ENCODE measurements at regions not wholly inside any gene's neighbourhood (a gene's known extent, or its start where the extent isn't known, plus 50 kb on each side); places are given as distances from the start of the nearest gene placed in this dataset.
"Not testable (repeated sequence)": the region's sequence is repeated elsewhere in the genome, so short reads cannot be mapped to it uniquely, and the experiment has no call there.

GRCh38 chr2:193505620-193506019 lies 1310.9 kb upstream of the TMEFF2 start:
- DNase-seq (ENCODE audit: low read depth in 2 of 2): no peak

GRCh38 chr2:193502363-193503035 lies 1307.8 kb upstream of the TMEFF2 start:
- no peak for DNase-seq (ENCODE audit: low read depth in 2 of 2)

DNA sequence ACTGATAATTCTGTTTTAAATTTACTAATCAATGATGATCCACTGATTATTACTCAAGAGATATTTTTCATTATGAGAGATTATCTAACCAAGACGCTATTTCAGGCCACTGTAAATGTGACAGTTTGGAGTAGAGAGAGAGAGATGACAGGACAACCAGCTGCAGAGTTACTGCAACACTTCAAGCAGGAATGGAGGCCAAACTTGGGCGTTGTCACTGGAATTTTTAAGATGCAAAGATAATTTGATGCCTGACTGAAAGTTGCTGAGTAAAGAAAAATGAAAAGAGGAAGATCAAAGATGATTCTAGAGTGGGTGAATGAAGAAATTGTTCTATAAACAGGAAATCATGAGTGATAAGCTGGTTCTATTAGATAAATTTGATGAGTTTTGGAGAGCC lies 1302.1 kb upstream of the TMEFF2 start:
- DNase-seq (ENCODE audit: low read depth in 2 of 2): no peak

- no peak for DNase-seq (ENCODE audit: low read depth in 2 of 2)
Measured at GRCh38 chr2:193482557-193482956, 1287.8 kb upstream of the TMEFF2 start.

GRCh38 chr2:193480187-193480586 lies 1285.5 kb upstream of the TMEFF2 start:
- DNase-seq (ENCODE audit: low read depth in 2 of 2): no peak

GRCh38 chr2:193476171-193476800 lies 1281.6 kb upstream of the TMEFF2 start:
- DNase-seq (ENCODE audit: low read depth in 2 of 2): no peak

DNA sequence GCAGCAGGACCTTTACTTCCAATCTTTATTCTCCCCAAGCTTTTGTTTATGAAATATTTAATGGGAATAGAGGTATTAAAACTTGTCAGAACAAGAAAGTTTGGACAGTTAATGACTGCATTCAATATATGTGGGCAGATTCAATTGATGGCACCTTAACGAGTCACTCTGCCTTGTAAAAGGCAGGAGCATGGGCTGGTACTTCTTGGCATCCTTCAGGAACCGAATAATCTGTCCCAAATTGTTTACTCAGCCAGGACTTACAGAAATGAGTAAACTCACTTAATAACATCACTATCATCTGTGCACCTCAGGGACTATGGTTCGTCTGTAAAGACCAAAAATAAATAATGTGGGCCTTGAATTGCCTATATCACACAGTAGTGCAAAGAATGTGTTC lies 1280.3 kb upstream of the TMEFF2 start:
- DNase-seq (ENCODE audit: low read depth in 2 of 2): no peak

DNA sequence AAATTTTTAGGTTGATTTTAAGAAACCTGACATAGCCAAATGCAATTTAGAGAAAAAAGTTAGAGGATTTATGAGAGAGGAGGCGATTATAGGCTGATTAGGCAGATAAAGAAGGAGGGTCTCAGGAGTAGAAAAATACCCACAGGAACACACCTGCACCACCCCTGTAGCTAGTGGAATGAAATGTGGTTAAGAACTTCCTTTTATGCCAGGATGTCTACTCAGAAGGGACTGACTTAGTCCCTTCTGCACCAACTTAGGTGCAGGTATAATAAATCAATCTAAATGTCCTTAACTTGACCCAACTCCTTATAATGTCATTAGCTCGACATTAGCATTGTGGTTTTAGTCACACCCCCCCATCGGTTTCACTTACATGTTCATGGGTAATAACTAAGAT lies 1274.5 kb upstream of the TMEFF2 start:
- DNase-seq (ENCODE audit: low read depth in 2 of 2): no peak

- DNase-seq (ENCODE audit: low read depth in 2 of 2): no peak
Measured at GRCh38 chr2:193467276-193467987, 1272.7 kb upstream of the TMEFF2 start.

DNA sequence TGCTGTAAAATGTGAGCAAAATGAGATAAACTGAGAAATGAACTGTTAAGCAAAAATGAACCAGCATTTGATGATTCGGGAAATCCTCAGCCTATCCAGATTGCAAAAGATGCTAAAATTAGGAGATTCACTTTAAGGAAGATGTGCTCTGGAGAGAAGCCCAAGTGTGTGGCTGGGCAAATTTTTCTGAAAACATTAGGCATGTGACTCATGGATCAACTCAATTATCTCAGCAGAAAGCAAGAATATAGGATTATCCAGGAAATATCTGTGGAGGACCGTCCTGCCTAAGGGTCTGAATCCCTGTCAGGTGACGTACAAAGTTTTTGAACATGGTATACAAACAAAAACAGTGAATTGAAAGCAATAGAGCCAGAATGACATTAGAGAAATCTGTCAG lies 1268.3 kb upstream of the TMEFF2 start:
- no peak for DNase-seq (ENCODE audit: low read depth in 2 of 2)

GRCh38 chr2:193462411-193462810 lies 1267.7 kb upstream of the TMEFF2 start:
- DNase-seq (ENCODE audit: low read depth in 2 of 2): no peak

GRCh38 chr2:193461431-193461934 lies 1266.8 kb upstream of the TMEFF2 start:
- DNase-seq (ENCODE audit: low read depth in 2 of 2): no peak

DNA sequence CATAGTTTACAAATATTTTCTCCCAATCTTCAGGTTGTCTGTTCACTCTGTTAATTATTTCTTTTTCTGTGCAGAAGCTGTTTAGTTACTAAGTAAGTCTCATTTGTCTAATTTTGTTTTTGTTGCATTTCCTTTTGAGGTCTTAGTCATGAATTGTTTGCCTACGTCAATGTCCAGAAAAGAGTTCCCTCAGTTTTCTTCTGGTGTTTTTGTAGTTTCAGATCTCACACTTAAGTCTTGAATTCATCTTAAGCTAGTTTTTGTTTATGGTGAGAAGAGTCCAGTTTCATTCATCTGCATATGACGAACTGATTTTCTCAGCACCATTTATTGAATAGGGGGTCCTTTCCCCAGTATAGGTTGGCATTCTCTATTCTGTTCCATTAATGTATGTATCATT lies 1252.2 kb upstream of the TMEFF2 start:
- DNase-seq (ENCODE audit: low read depth in 2 of 2): no peak

DNA sequence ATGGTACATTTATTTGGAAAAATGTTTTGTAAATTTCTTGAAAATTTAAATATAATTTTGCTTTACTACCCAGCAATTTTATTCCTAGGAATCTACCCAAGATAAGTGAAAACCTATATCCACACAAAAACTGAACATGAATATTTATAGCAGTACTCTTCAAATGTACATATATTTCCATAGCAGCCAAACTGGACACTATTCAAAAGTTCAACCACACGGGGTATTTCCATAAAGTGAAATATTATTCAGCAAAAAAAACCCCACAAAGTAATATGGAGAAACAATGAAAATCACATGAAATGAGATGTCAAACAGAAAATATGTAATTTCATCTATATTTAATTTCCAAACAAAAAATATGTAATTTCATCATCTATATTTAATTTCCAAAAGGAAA lies 1247.6 kb upstream of the TMEFF2 start:
- no peak for DNase-seq (ENCODE audit: low read depth in 2 of 2)

- DNase-seq (ENCODE audit: low read depth in 2 of 2): no peak
Measured at GRCh38 chr2:193428336-193428818, 1233.6 kb upstream of the TMEFF2 start.

DNA sequence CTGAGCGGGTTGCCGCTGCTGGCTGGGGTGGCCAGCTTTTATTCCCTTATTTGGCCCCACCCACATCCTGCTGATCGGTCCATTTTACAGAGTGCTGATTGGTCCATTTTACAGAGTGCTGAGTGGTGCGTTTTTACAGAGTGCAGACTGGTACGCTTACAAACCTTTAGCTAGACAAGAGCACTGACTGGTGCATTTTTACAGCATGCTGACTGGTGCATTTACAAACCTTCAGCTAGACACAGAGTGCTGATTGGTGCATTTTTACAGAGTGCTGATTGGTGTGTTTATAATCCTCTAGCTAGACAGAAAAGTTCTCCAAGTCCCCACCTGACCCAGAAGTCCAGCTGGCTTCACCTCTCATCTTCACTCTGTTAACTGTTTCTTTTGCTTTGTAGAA lies 1217.6 kb upstream of the TMEFF2 start:
- DNase-seq (ENCODE audit: low read depth in 2 of 2): not testable (repeated sequence)

GRCh38 chr2:193409951-193410350 lies 1215.2 kb upstream of the TMEFF2 start:
- DNase-seq (ENCODE audit: low read depth in 2 of 2): no peak

DNA sequence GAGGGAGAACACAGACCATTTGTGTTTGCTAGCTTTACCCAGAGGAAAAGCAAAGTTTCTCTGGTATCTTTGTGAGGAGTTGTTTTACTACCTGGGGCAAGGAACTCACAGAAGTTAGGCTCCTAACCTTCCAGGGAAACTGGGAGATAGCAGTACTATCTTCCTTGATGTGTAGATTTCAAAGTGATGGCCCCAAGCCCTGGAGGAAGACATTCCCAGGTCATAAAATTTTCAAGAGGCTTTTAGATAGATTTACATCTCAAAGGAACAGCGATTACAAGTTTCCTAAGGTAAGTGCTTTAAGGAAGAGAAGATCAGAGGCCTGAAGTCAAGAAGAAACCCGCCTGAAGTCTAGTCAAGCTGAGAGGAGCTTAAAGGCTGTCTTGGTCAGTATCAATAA lies 1187.8 kb upstream of the TMEFF2 start:
- no peak for DNase-seq (ENCODE audit: low read depth in 2 of 2)

DNA sequence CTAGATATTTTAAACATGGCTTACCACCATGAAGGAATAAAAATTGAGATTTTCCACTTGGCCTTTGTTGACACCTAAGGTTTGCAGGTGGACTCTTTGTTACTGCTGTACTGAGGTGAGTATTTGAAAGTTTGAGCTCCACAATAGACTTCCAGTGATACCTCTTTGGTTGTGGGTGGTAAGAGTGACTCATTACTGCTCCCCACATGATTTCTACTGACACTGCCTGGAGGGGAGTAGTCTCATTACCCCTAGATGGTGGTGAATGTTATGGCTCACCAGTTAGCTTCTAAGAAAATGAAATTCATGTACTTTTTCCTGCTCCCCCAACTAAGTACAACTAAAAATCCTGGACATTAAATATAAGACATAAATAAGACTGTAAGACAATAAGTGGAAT lies 1183.1 kb upstream of the TMEFF2 start:
- DNase-seq (ENCODE audit: low read depth in 2 of 2): no peak

GRCh38 chr2:193373120-193373519 lies 1178.4 kb upstream of the TMEFF2 start:
- DNase-seq (ENCODE audit: low read depth in 2 of 2): no peak

GRCh38 chr2:193371200-193371599 lies 1176.5 kb upstream of the TMEFF2 start:
- DNase-seq (ENCODE audit: low read depth in 2 of 2): no peak

- DNase-seq (ENCODE audit: low read depth in 2 of 2): no peak
Measured at GRCh38 chr2:193368615-193369014, 1173.9 kb upstream of the TMEFF2 start.

- no peak for DNase-seq (ENCODE audit: low read depth in 2 of 2)
Measured at GRCh38 chr2:193357508-193357907, 1162.8 kb upstream of the TMEFF2 start.

All from dermis microvascular lymphatic vessel endothelial cell (primary cell).